ENCODE measurements at regions not wholly inside any gene's neighbourhood (a gene's known extent, or its start where the extent isn't known, plus 50 kb on each side); places are given as distances from the start of the nearest gene placed in this dataset.

DNA sequence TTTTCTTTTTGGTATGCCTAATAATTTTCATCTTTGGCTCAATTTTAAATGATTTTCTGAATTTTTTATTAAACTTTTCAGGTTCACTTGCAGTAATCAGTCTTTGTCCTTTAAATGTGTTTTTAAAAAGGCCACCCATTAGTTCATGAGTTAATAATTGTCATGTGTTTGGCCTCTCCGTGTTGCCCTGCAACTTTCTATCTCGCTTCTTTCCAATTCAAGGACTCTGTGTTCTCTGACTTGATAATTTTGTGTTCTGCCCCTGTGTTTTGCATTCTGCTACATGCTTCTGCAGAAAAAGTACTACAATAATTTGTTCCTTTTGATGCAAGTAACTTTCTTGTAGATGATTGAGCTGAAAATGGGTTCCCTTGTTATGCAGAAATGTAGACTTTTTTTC lies 921.4 kb upstream of the LRATD1 start:
- no peak for TF ChIP-seq CTCF (IDR thresholded peaks at IDR 0.05)
- TF ChIP-seq POLR2A (IDR thresholded peaks at IDR 0.05) = no peak

Data from Peyer's patch (tissue), 4 donors.